ENCODE measurements at regions not wholly inside any gene's neighbourhood (a gene's known extent, or its start where the extent isn't known, plus 50 kb on each side); places are given as distances from the start of the nearest gene placed in this dataset.

GRCh38 chr7:89776980-89777379, 377.3 kb upstream of the STEAP1 start:
- H3K9me3 Mint-ChIP-seq (ENCODE audit: unreplicated experiment) = no peaks in the 10 kb centered on the region
- no peaks in the 10 kb centered on the region for H3K27me3 Mint-ChIP-seq (ENCODE audit: unreplicated experiment)
- H3K27ac Mint-ChIP-seq (ENCODE audit: unreplicated experiment) = no peak overlapping the region
- H3K36me3 Mint-ChIP-seq (ENCODE audit: low read depth, unreplicated experiment) = no peaks in the 10 kb centered on the region
- H3K4me1 Mint-ChIP-seq (ENCODE audit: unreplicated experiment) = no peaks in the 10 kb centered on the region
- no peak for TF ChIP-seq CTCF (IDR thresholded peaks at IDR 0.05; ENCODE audit: unreplicated experiment)
- no peak for DNase-seq (ENCODE audit: low spot score)
- H3K4me3 Mint-ChIP-seq (ENCODE audit: unreplicated experiment) = no peak overlapping the region

GRCh38 chr7:89777499-89777898, 376.8 kb upstream of the STEAP1 start:
- H3K9me3 Mint-ChIP-seq (ENCODE audit: unreplicated experiment) = no peaks in the 10 kb centered on the region
- DNase-seq (ENCODE audit: low spot score) = no peak
- no peak for TF ChIP-seq CTCF (IDR thresholded peaks at IDR 0.05; ENCODE audit: unreplicated experiment)
- no peaks in the 10 kb centered on the region for H3K27me3 Mint-ChIP-seq (ENCODE audit: unreplicated experiment)
- no peaks in the 10 kb centered on the region for H3K4me1 Mint-ChIP-seq (ENCODE audit: unreplicated experiment)
- H3K4me3 Mint-ChIP-seq (ENCODE audit: unreplicated experiment) = no peak overlapping the region
- no peak overlapping the region for H3K27ac Mint-ChIP-seq (ENCODE audit: unreplicated experiment)
- no peaks in the 10 kb centered on the region for H3K36me3 Mint-ChIP-seq (ENCODE audit: low read depth, unreplicated experiment)

- H3K36me3 Mint-ChIP-seq (ENCODE audit: low read depth, unreplicated experiment) = no peaks in the 10 kb centered on the region
Observed at GRCh38 chr7:89780291-89780690, 374.0 kb upstream of the STEAP1 start.

GRCh38 chr7:89796481-89796880, 357.8 kb upstream of the STEAP1 start:
- H3K4me3 Mint-ChIP-seq (ENCODE audit: unreplicated experiment) = no peak overlapping the region
- H3K27ac Mint-ChIP-seq (ENCODE audit: unreplicated experiment) = no peak overlapping the region
- no peaks in the 10 kb centered on the region for H3K36me3 Mint-ChIP-seq (ENCODE audit: low read depth, unreplicated experiment)
- peaks cover 1% of the 10 kb centered on the region for H3K27me3 Mint-ChIP-seq (ENCODE audit: unreplicated experiment)
- DNase-seq (ENCODE audit: low spot score) = no peak
- H3K9me3 Mint-ChIP-seq (ENCODE audit: unreplicated experiment) = no peaks in the 10 kb centered on the region
- H3K4me1 Mint-ChIP-seq (ENCODE audit: unreplicated experiment) = no peaks in the 10 kb centered on the region
- no peak for TF ChIP-seq CTCF (IDR thresholded peaks at IDR 0.05; ENCODE audit: unreplicated experiment)

More at GRCh38 chr7:89780291-89780690, 374.0 kb upstream of the STEAP1 start:
- H3K4me1 Mint-ChIP-seq (ENCODE audit: unreplicated experiment) = no peaks in the 10 kb centered on the region
- H3K27ac Mint-ChIP-seq (ENCODE audit: unreplicated experiment) = no peak overlapping the region
- no peaks in the 10 kb centered on the region for H3K27me3 Mint-ChIP-seq (ENCODE audit: unreplicated experiment)
- no peak for DNase-seq (ENCODE audit: low spot score)
- no peak overlapping the region for H3K4me3 Mint-ChIP-seq (ENCODE audit: unreplicated experiment)
- TF ChIP-seq CTCF (IDR thresholded peaks at IDR 0.05; ENCODE audit: unreplicated experiment) = no peak
- no peaks in the 10 kb centered on the region for H3K9me3 Mint-ChIP-seq (ENCODE audit: unreplicated experiment)

GRCh38 chr7:89797965-89798598, 356.2 kb upstream of the STEAP1 start:
- Mint-ChIP-seq H3K9me3 (ENCODE audit: unreplicated experiment) (no peaks in the 10 kb centered on the region), H3K4me1 (ENCODE audit: unreplicated experiment) (no peaks in the 10 kb centered on the region), H3K27ac (ENCODE audit: unreplicated experiment) (no peak overlapping the region), H3K36me3 (ENCODE audit: low read depth, unreplicated experiment) (no peaks in the 10 kb centered on the region), H3K27me3 (ENCODE audit: unreplicated experiment) (peaks cover 1% of the 10 kb centered on the region), H3K4me3 (ENCODE audit: unreplicated experiment) (no peak overlapping the region)
- no peak for TF ChIP-seq CTCF (IDR thresholded peaks at IDR 0.05; ENCODE audit: unreplicated experiment)
- no peak for DNase-seq (ENCODE audit: low spot score)
